GM20000 (cell line): ENCODE measurements at regions not wholly inside any gene's neighbourhood (a gene's known extent, or its start where the extent isn't known, plus 50 kb on each side); places are given as distances from the start of the nearest gene placed in this dataset.

Source experiments
- DNase-seq: peaks from one replicate; pipeline ENCODE4 v3.0.0; 2012; ENCODE audit warnings: low spot score
- TF ChIP-seq, protein P1 (sequence below): IDR thresholded peaks from 2 replicates; pipeline ENCODE4 v1.5.1; 2012; ENCODE audit warnings: mild to moderate bottlenecking, control low read depth; ENCODE audit errors: extremely low read depth, missing control alignments

DNA sequence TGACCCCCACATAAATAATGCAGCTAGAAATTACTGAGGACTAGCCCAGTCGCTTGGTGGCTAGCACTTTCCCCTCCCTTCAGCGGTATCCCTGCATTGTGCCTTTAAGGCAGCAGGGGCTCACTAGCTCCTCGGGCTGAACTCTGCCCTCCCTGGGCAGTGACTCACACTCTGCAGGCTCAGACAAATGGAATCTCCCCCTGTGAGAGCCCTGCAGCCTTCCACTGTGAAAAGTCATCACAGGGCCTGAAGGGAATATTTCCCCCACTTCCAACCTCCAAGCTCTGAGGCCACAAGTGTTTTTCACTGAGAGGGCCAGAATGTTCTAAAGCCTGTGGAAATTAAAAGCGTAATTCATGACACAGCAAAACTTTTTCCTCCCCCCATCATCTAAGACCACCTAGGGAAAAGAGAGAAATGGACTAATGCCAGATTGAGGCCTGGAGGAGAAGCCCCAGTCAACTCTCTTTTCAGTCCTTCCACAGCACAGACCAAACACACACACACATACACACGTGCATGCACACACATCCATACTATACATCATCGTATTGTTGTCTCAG lies 93.6 kb upstream of the COL1A2 start:
- no peak for DNase-seq
- TF ChIP-seq, protein P1, sequence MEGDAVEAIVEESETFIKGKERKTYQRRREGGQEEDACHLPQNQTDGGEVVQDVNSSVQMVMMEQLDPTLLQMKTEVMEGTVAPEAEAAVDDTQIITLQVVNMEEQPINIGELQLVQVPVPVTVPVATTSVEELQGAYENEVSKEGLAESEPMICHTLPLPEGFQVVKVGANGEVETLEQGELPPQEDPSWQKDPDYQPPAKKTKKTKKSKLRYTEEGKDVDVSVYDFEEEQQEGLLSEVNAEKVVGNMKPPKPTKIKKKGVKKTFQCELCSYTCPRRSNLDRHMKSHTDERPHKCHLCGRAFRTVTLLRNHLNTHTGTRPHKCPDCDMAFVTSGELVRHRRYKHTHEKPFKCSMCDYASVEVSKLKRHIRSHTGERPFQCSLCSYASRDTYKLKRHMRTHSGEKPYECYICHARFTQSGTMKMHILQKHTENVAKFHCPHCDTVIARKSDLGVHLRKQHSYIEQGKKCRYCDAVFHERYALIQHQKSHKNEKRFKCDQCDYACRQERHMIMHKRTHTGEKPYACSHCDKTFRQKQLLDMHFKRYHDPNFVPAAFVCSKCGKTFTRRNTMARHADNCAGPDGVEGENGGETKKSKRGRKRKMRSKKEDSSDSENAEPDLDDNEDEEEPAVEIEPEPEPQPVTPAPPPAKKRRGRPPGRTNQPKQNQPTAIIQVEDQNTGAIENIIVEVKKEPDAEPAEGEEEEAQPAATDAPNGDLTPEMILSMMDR, result no peak

DNA sequence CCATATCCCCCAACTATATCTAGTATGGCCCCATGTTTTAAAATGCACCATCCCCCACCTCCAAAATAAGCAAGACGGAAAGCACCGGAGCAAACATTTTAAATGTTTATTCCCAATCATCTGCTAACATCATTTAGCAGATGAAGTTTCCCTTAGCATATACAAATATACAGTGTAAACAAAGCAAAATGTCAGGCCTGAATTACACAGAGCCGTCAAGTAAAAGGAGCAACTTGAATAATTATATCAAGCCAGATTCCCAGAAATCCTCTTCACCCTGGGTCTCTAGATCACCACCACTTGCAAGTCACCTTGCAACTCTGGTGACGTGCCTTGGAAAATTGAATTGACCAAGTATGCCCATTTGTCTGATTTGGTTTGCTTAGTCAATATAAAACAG lies 91.6 kb upstream of the COL1A2 start:
- TF ChIP-seq, protein P1, result no peak
- DNase-seq, result no peak

DNA sequence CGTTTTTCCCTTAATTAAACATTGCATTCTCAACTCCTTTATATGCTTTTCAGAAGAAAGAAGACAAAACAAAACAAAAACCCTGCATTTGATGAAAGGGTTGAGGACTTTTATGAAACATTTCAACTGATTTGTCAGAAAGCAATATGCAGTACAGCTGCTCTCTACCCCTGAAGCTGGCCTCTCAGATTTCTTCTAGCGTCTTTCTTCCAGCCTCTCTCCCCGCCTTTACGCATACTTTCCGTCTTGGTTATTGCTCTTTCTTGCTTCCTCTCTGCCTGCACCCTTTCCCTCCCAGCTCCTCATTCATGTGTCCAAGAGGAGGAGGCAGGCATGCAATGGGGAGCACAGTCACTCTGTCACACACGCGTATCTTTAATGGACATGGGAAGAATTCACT lies 91.0 kb upstream of the COL1A2 start:
- DNase-seq, result no peak
- TF ChIP-seq, protein P1, result no peak

DNA sequence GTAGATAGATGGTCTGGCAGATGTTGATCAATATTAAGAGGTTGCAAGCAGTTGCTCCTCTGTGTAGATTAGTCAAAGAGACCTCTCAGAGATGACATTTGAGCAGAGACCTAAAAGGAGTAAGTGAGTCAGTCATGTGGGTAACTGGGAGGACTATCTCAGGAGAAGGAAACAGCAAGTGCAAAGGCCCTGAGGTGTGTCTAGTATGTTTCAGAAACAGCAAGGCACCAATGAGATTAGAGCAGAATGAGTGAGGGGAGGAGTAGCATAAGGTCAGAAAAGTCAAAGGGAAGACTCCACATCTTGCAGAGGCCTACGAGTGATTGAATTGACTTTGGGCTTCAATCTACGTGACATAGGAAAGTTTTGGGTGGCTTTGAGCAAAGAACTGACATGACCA lies 89.8 kb upstream of the COL1A2 start:
- TF ChIP-seq, protein P1, result no peak
- DNase-seq, result no peak

DNA sequence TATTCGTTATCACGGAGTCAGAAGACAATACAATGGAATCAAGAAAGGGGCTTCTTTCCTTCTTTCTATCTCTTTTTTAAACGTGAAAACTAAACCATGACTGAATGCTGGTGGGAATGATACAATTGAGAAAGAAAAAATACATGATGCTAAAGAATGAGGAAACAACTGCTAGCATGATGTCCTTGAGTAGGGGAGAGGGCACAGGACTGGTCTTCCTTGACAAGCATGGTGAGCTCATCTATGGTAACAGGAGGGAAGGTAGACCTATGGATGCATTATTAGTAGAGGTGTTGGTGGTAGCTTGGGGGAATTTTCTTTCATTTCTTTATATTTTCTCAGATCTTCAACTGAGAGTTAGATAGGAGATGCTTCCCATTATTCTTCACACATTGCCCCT lies 88.9 kb upstream of the COL1A2 start:
- no peak for DNase-seq
- TF ChIP-seq, protein P1, result no peak

DNA sequence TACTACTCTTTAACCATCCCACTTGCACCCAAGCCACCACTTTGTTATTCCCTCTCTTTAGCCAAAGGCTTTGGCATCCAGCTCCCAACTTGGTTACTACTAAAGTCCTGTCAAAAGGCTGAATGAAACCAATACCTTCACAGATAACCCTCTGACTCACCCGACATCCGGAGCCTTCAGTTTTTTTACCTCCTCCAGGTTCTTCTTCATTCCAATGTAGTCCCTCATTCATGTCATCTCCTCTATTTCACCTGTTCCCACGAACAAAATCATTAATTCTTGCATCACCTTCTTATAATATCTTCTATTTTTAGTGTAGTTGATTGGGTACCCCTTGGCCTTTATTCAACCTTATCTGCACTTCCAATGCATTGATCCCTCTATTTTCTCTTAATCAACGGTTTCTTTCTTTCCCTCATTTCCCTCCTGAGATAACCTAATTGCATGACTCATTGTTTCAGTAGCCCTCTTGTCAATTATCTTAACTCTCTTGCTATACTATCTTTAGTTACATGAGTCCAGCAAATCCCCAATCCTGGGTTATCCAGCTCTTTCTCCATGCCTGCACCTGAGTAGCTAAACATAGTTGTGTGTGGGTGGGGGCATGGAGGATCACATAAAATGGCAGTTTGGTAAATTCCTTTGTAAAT lies 87.2 kb upstream of the COL1A2 start:
- TF ChIP-seq, protein P1, result no peak
- DNase-seq, result no peak

DNA sequence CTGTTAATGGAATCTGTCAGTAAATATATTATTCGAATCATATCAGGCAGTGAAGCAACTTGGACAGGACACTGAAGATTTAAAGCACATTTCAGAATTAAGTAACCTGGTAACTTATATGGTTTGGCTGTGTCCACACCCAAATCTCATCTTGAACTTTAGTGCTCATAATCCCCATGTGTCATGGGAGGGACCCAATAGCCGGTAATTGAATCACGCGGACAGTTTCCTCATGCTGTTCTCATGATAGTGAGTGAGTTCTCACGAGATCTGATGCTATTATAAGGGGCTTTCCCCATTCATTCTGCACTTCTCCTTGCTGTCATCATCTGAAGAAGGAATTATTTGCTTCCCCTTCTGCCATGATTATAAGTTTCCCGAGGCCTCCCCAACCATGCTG lies 83.2 kb upstream of the COL1A2 start:
- no peak for DNase-seq
- TF ChIP-seq, protein P1, result no peak
